ENCODE measurements at regions not wholly inside any gene's neighbourhood (a gene's known extent, or its start where the extent isn't known, plus 50 kb on each side); places are given as distances from the start of the nearest gene placed in this dataset.

DNA sequence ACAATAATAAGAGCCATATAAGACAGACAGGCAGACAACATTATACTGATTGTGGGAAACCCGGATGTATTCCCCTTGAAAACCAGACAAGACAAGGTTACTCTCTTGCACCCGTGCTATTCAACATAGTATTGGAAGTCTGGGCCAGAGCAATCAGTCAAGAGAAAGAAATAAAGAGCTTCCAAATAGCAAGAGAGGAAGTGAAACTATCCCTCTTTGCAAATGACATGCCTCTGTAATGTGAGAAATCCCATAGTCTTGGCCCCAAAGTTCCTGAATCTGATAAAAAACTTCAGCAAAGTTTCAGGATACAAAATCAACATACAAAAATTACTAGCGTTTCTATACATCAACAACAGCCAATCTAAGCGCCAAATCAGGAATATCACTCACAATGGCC is 102.1 kb downstream of the DCAF12L2 start:
- H3K36me3 ChIP-seq (ENCODE audit: insufficient read depth, low read length): no peaks in the 10 kb centered on the region
- no peaks in the 10 kb centered on the region for H3K9me3 ChIP-seq (ENCODE audit: low read length)
- H3K27ac ChIP-seq (ENCODE audit: low read depth, low read length, poor library complexity, severe bottlenecking): no peak overlapping the region
- no peaks in the 10 kb centered on the region for H4K20me1 ChIP-seq (ENCODE audit: insufficient read depth, low read length)
- no peaks in the 10 kb centered on the region for H3K4me1 ChIP-seq (ENCODE audit: insufficient read depth, low read length, severe bottlenecking)
- H3K9me2 ChIP-seq (ENCODE audit: low read depth, low read length): no peaks in the 10 kb centered on the region
- no peaks in the 10 kb centered on the region for H3K79me2 ChIP-seq (ENCODE audit: insufficient read depth, low read length)
- no peak overlapping the region for H3K9ac ChIP-seq (ENCODE audit: low read length)
- no peaks in the 10 kb centered on the region for H3F3A ChIP-seq (ENCODE audit: insufficient read depth, low read length)
- TF ChIP-seq CTCF (IDR thresholded peaks at IDR 0.05; ENCODE audit: low read length): no peak
- TF ChIP-seq EZH2 (IDR thresholded peaks at IDR 0.05; ENCODE audit: borderline replicate concordance, low read length): no peak
- H2AFZ ChIP-seq (ENCODE audit: low read length): no peak overlapping the region
- H3K27me3 ChIP-seq (ENCODE audit: insufficient read depth, low read length): no peaks in the 10 kb centered on the region
- no peak overlapping the region for H3K4me3 ChIP-seq (ENCODE audit: low read depth, low read length, poor library complexity, severe bottlenecking)
- no peak overlapping the region for H3K4me2 ChIP-seq (ENCODE audit: low read length)

GRCh38 chrX:126064901-126065541 is 101.1 kb downstream of the DCAF12L2 start:
- H3F3A ChIP-seq (ENCODE audit: insufficient read depth, low read length): no peaks in the 10 kb centered on the region
- H2AFZ ChIP-seq (ENCODE audit: low read length): no peak overlapping the region
- no peak overlapping the region for H3K27ac ChIP-seq (ENCODE audit: low read depth, low read length, poor library complexity, severe bottlenecking)
- no peak overlapping the region for H3K4me3 ChIP-seq (ENCODE audit: low read depth, low read length, poor library complexity, severe bottlenecking)
- no peaks in the 10 kb centered on the region for H3K9me2 ChIP-seq (ENCODE audit: low read depth, low read length)
- H3K9me3 ChIP-seq (ENCODE audit: low read length): no peaks in the 10 kb centered on the region
- no peak overlapping the region for H3K4me2 ChIP-seq (ENCODE audit: low read length)
- H3K9ac ChIP-seq (ENCODE audit: low read length): no peak overlapping the region
- H3K27me3 ChIP-seq (ENCODE audit: insufficient read depth, low read length): no peaks in the 10 kb centered on the region
- H3K4me1 ChIP-seq (ENCODE audit: insufficient read depth, low read length, severe bottlenecking): no peaks in the 10 kb centered on the region
- no peaks in the 10 kb centered on the region for H3K36me3 ChIP-seq (ENCODE audit: insufficient read depth, low read length)
- no peaks in the 10 kb centered on the region for H3K79me2 ChIP-seq (ENCODE audit: insufficient read depth, low read length)
- H4K20me1 ChIP-seq (ENCODE audit: insufficient read depth, low read length): no peaks in the 10 kb centered on the region
- TF ChIP-seq CTCF (IDR thresholded peaks at IDR 0.05; ENCODE audit: low read length) (no peak), EZH2 (IDR thresholded peaks at IDR 0.05; ENCODE audit: borderline replicate concordance, low read length) (no peak)

- Histone ChIP-seq H3K27me3 (ENCODE audit: insufficient read depth, low read length) (no peaks in the 10 kb centered on the region), H3K79me2 (ENCODE audit: insufficient read depth, low read length) (no peaks in the 10 kb centered on the region), H3K9me2 (ENCODE audit: low read depth, low read length) (no peaks in the 10 kb centered on the region), H3K4me2 (ENCODE audit: low read length) (no peak overlapping the region), H3K4me3 (ENCODE audit: low read depth, low read length, poor library complexity, severe bottlenecking) (no peak overlapping the region), H3K9ac (ENCODE audit: low read length) (no peak overlapping the region), H3K36me3 (ENCODE audit: insufficient read depth, low read length) (no peaks in the 10 kb centered on the region), H3F3A (ENCODE audit: insufficient read depth, low read length) (no peaks in the 10 kb centered on the region), H3K4me1 (ENCODE audit: insufficient read depth, low read length, severe bottlenecking) (no peaks in the 10 kb centered on the region), H3K9me3 (ENCODE audit: low read length) (no peaks in the 10 kb centered on the region), H4K20me1 (ENCODE audit: insufficient read depth, low read length) (no peaks in the 10 kb centered on the region), H2AFZ (ENCODE audit: low read length) (no peak overlapping the region), H3K27ac (ENCODE audit: low read depth, low read length, poor library complexity, severe bottlenecking) (no peak overlapping the region)
- TF ChIP-seq EZH2 (IDR thresholded peaks at IDR 0.05; ENCODE audit: borderline replicate concordance, low read length) (no peak), CTCF (IDR thresholded peaks at IDR 0.05; ENCODE audit: low read length) (no peak)
These were observed 100.0 kb downstream of the DCAF12L2 start for GRCh38 chrX:126065901-126066660.
